ENCODE measurements at regions not wholly inside any gene's neighbourhood (a gene's known extent, or its start where the extent isn't known, plus 50 kb on each side); places are given as distances from the start of the nearest gene placed in this dataset.

DNA sequence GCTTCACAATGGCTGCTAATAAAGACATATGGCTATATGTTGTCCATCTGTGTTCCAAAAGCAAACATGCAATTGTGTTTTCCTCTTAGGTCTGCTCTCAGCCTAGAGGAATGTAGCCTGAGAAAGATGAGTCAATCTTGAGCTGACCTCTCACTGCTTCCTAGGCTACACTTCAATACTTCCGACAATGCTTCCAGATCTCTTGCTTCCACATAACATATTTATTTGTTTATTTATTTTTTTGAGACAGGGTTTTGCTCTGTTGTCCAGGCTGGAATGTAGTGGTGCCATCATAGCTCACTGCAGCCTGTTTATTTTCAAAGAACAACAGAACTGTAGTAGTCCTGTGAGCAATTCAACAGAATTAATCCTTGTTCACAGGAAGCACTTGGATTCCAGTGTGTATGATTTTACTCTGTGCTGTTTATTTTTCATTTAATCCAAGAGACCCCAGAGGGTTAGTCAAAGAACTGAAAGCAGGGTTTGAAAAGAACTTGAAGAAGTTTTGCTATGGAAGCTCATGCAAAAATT lies 437.9 kb downstream of the TXNL1 start:
- Histone ChIP-seq H3K4me2 (ENCODE audit: insufficient read depth, low read length) (no peak overlapping the region), H4K20me1 (replicated peaks; ENCODE audit: control insufficient read depth, insufficient read depth, low read length) (no peaks in the 10 kb centered on the region), H3K4me3 (no peak overlapping the region), H3K9me3 (replicated peaks; ENCODE audit: control insufficient read depth, insufficient read depth, low read depth, low read length) (no peaks in the 10 kb centered on the region), H3K4me1 (replicated peaks in 1 of 2; ENCODE audit: control insufficient read depth in 2 of 2, insufficient read depth in 2 of 2, low read length in 2 of 2) (no peaks in the 10 kb centered on the region), H2AFZ (ENCODE audit: low read depth, low read length) (no peak overlapping the region), H3K79me2 (ENCODE audit: control insufficient read depth, insufficient read depth, low read length) (no peaks in the 10 kb centered on the region), H3K27ac (ENCODE audit: extremely low read depth, low read depth, low read length) (no peak overlapping the region), H3K27me3 (ENCODE audit: control insufficient read depth in 2 of 2, insufficient read depth in 2 of 2, low read length in 2 of 2) (no peaks in the 10 kb centered on the region), H3K36me3 (ENCODE audit: control insufficient read depth, insufficient read depth, low read length) (no peaks in the 10 kb centered on the region), H3K9me1 (ENCODE audit: control insufficient read depth, insufficient read depth, low read length) (no peaks in the 10 kb centered on the region), H3K9ac (ENCODE audit: insufficient read depth in 1 of 2, low read depth in 2 of 2, low read length in 2 of 2) (no peak overlapping the region)
- ATAC-seq, result no peak
- ChIA-PET POLR2A (no interaction called here), CTCF (ENCODE audit: low intra/inter-chr PET ratio) (no interaction called here)
- WGBS (ENCODE audit: insufficient coverage, low coverage, missing lambda C conversion rate), result 0% methylated on average over 1 of the region's 1 CpG
- in situ Hi-C loops (cut with MboI) (no loop called here), intact Hi-C loops (cut with micrococcal nuclease) (no loop called here)
- FAIRE-seq, result no peak
- no peak for DNase-seq (ENCODE audit: extremely low read depth in 1 of 4, low spot score in 3 of 4)
- no TSS peak for BruUV-seq (replicated peaks)
- TF ChIP-seq SAFB2 (IDR thresholded peaks at IDR 0.05; ENCODE audit: borderline replicate concordance, low read depth, low read length, severe bottlenecking) (no peak), CBX2 (IDR thresholded peaks at IDR 0.05; ENCODE audit: insufficient read depth, low read length, poor library complexity, severe bottlenecking) (no peak), PURB (CRISPR knock-in tag; IDR thresholded peaks at IDR 0.05; ENCODE audit: low read depth) (no peak), ZNF274 (IDR thresholded peaks at IDR 0.05; ENCODE audit: borderline replicate concordance, low read depth, low read length) (no peak), EZH2 (IDR thresholded peaks at IDR 0.05; ENCODE audit: borderline replicate concordance, low read depth, low read length) (no peak), ZNF668 (CRISPR knock-in tag; IDR thresholded peaks at IDR 0.05) (no peak), ZNF764 (CRISPR knock-in tag; IDR thresholded peaks at IDR 0.05; ENCODE audit: low read depth) (no peak), TGIF2 (CRISPR knock-in tag; IDR thresholded peaks at IDR 0.05) (no peak)
- TF ChIP-seq, protein P1, sequence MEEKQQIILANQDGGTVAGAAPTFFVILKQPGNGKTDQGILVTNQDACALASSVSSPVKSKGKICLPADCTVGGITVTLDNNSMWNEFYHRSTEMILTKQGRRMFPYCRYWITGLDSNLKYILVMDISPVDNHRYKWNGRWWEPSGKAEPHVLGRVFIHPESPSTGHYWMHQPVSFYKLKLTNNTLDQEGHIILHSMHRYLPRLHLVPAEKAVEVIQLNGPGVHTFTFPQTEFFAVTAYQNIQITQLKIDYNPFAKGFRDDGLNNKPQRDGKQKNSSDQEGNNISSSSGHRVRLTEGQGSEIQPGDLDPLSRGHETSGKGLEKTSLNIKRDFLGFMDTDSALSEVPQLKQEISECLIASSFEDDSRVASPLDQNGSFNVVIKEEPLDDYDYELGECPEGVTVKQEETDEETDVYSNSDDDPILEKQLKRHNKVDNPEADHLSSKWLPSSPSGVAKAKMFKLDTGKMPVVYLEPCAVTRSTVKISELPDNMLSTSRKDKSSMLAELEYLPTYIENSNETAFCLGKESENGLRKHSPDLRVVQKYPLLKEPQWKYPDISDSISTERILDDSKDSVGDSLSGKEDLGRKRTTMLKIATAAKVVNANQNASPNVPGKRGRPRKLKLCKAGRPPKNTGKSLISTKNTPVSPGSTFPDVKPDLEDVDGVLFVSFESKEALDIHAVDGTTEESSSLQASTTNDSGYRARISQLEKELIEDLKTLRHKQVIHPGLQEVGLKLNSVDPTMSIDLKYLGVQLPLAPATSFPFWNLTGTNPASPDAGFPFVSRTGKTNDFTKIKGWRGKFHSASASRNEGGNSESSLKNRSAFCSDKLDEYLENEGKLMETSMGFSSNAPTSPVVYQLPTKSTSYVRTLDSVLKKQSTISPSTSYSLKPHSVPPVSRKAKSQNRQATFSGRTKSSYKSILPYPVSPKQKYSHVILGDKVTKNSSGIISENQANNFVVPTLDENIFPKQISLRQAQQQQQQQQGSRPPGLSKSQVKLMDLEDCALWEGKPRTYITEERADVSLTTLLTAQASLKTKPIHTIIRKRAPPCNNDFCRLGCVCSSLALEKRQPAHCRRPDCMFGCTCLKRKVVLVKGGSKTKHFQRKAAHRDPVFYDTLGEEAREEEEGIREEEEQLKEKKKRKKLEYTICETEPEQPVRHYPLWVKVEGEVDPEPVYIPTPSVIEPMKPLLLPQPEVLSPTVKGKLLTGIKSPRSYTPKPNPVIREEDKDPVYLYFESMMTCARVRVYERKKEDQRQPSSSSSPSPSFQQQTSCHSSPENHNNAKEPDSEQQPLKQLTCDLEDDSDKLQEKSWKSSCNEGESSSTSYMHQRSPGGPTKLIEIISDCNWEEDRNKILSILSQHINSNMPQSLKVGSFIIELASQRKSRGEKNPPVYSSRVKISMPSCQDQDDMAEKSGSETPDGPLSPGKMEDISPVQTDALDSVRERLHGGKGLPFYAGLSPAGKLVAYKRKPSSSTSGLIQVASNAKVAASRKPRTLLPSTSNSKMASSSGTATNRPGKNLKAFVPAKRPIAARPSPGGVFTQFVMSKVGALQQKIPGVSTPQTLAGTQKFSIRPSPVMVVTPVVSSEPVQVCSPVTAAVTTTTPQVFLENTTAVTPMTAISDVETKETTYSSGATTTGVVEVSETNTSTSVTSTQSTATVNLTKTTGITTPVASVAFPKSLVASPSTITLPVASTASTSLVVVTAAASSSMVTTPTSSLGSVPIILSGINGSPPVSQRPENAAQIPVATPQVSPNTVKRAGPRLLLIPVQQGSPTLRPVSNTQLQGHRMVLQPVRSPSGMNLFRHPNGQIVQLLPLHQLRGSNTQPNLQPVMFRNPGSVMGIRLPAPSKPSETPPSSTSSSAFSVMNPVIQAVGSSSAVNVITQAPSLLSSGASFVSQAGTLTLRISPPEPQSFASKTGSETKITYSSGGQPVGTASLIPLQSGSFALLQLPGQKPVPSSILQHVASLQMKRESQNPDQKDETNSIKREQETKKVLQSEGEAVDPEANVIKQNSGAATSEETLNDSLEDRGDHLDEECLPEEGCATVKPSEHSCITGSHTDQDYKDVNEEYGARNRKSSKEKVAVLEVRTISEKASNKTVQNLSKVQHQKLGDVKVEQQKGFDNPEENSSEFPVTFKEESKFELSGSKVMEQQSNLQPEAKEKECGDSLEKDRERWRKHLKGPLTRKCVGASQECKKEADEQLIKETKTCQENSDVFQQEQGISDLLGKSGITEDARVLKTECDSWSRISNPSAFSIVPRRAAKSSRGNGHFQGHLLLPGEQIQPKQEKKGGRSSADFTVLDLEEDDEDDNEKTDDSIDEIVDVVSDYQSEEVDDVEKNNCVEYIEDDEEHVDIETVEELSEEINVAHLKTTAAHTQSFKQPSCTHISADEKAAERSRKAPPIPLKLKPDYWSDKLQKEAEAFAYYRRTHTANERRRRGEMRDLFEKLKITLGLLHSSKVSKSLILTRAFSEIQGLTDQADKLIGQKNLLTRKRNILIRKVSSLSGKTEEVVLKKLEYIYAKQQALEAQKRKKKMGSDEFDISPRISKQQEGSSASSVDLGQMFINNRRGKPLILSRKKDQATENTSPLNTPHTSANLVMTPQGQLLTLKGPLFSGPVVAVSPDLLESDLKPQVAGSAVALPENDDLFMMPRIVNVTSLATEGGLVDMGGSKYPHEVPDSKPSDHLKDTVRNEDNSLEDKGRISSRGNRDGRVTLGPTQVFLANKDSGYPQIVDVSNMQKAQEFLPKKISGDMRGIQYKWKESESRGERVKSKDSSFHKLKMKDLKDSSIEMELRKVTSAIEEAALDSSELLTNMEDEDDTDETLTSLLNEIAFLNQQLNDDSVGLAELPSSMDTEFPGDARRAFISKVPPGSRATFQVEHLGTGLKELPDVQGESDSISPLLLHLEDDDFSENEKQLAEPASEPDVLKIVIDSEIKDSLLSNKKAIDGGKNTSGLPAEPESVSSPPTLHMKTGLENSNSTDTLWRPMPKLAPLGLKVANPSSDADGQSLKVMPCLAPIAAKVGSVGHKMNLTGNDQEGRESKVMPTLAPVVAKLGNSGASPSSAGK (IDR thresholded peaks at IDR 0.05), result no peak
- TF ChIP-seq, protein P2, sequence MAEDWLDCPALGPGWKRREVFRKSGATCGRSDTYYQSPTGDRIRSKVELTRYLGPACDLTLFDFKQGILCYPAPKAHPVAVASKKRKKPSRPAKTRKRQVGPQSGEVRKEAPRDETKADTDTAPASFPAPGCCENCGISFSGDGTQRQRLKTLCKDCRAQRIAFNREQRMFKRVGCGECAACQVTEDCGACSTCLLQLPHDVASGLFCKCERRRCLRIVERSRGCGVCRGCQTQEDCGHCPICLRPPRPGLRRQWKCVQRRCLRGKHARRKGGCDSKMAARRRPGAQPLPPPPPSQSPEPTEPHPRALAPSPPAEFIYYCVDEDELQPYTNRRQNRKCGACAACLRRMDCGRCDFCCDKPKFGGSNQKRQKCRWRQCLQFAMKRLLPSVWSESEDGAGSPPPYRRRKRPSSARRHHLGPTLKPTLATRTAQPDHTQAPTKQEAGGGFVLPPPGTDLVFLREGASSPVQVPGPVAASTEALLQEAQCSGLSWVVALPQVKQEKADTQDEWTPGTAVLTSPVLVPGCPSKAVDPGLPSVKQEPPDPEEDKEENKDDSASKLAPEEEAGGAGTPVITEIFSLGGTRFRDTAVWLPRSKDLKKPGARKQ (CRISPR knock-in tag; IDR thresholded peaks at IDR 0.05), result no peak
